ENCODE measurements at regions not wholly inside any gene's neighbourhood (a gene's known extent, or its start where the extent isn't known, plus 50 kb on each side); places are given as distances from the start of the nearest gene placed in this dataset.

DNA sequence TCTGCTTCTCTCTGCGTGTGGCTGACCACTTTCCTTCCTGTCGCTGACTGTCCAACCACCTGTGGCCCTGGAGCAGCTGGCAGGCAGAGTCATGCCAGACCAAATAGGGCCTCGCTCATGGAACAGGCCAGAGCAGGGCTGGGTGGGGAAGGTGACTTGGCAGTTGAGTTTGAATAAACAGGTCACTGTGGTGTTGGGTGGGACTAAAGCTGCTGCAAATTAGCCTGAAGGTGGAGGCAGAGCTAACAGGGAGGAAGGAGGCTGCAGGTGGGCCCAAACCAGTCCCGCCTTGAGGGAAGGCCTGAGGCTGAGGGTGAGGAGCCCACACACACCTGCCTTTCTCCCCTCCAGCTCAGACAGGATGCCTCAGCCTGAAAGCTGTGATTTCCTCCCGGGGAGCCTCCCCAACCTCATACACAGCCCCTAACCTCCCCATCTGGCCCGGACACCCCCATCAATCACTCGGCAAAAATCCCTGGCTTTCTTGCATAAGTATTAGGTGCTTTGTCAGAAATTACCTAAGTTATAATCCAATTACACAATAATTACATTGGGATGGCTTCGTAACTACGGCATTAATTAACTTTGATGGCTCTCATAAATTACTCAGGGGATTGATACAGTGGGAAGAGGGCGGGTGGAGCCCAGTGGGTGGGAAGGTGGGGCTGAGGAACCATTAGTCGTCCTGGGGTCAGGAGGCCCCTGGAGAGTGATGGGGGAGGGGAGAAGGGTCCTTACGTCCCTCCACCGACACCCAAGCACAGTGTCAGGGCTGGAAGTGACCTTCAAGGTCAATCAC is 97.7 kb upstream of the PCBD1 start (continued):
- TF ChIP-seq, protein P1, sequence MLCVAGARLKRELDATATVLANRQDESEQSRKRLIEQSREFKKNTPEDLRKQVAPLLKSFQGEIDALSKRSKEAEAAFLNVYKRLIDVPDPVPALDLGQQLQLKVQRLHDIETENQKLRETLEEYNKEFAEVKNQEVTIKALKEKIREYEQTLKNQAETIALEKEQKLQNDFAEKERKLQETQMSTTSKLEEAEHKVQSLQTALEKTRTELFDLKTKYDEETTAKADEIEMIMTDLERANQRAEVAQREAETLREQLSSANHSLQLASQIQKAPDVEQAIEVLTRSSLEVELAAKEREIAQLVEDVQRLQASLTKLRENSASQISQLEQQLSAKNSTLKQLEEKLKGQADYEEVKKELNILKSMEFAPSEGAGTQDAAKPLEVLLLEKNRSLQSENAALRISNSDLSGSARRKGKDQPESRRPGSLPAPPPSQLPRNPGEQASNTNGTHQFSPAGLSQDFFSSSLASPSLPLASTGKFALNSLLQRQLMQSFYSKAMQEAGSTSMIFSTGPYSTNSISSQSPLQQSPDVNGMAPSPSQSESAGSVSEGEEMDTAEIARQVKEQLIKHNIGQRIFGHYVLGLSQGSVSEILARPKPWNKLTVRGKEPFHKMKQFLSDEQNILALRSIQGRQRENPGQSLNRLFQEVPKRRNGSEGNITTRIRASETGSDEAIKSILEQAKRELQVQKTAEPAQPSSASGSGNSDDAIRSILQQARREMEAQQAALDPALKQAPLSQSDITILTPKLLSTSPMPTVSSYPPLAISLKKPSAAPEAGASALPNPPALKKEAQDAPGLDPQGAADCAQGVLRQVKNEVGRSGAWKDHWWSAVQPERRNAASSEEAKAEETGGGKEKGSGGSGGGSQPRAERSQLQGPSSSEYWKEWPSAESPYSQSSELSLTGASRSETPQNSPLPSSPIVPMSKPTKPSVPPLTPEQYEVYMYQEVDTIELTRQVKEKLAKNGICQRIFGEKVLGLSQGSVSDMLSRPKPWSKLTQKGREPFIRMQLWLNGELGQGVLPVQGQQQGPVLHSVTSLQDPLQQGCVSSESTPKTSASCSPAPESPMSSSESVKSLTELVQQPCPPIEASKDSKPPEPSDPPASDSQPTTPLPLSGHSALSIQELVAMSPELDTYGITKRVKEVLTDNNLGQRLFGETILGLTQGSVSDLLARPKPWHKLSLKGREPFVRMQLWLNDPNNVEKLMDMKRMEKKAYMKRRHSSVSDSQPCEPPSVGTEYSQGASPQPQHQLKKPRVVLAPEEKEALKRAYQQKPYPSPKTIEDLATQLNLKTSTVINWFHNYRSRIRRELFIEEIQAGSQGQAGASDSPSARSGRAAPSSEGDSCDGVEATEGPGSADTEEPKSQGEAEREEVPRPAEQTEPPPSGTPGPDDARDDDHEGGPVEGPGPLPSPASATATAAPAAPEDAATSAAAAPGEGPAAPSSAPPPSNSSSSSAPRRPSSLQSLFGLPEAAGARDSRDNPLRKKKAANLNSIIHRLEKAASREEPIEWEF (CRISPR knock-in tag; IDR thresholded peaks at IDR 0.05), result no peak
- TF ChIP-seq, protein P2, sequence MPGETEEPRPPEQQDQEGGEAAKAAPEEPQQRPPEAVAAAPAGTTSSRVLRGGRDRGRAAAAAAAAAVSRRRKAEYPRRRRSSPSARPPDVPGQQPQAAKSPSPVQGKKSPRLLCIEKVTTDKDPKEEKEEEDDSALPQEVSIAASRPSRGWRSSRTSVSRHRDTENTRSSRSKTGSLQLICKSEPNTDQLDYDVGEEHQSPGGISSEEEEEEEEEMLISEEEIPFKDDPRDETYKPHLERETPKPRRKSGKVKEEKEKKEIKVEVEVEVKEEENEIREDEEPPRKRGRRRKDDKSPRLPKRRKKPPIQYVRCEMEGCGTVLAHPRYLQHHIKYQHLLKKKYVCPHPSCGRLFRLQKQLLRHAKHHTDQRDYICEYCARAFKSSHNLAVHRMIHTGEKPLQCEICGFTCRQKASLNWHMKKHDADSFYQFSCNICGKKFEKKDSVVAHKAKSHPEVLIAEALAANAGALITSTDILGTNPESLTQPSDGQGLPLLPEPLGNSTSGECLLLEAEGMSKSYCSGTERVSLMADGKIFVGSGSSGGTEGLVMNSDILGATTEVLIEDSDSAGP (CRISPR knock-in tag; IDR thresholded peaks at IDR 0.05), result no peak
- TF ChIP-seq TOE1 (IDR thresholded peaks at IDR 0.05; ENCODE audit: borderline replicate concordance), result no peak
- no peak for TF ChIP-seq TOE1 (CRISPR knock-in tag; IDR thresholded peaks at IDR 0.05; ENCODE audit: borderline replicate concordance, low read depth)

Data from K562 (cell line).